WTC11 (cell line): ENCODE measurements at regions not wholly inside any gene's neighbourhood (a gene's known extent, or its start where the extent isn't known, plus 50 kb on each side); places are given as distances from the start of the nearest gene placed in this dataset.

Experiments
- ESRRA ChIP-seq: sonication (generic); formaldehyde crosslinking; IDR thresholded peaks from 2 replicates; pipeline ENCODE4 v1.8.1; 2022; ENCODE audit warnings: mild to moderate bottlenecking, missing genetic modification reagents, borderline replicate concordance
- ETV6 ChIP-seq: sonication (generic); formaldehyde crosslinking; IDR thresholded peaks from 2 replicates; pipeline ENCODE4 v1.8.1; 2022; ENCODE audit warnings: mild to moderate bottlenecking, missing genetic modification reagents
- IRF1 ChIP-seq: sonication (generic); formaldehyde crosslinking; IDR thresholded peaks from 2 replicates; pipeline ENCODE4 v1.8.0; 2023; ENCODE audit warnings: missing genetic modification reagents
- JUN ChIP-seq: sonication (generic); formaldehyde crosslinking; IDR thresholded peaks from 2 replicates; pipeline ENCODE4 v1.8.0; 2023; ENCODE audit warnings: mild to moderate bottlenecking, missing genetic modification reagents
- NR3C1 ChIP-seq: sonication (generic); formaldehyde crosslinking; conservative IDR thresholded peaks from 2 replicates; pipeline ENCODE4 v1.8.1; 2023; ENCODE audit warnings: low read depth, mild to moderate bottlenecking, missing genetic modification reagents
- RELA ChIP-seq: sonication (generic); formaldehyde crosslinking; IDR thresholded peaks from 2 replicates; pipeline ENCODE4 v1.8.1; 2022; ENCODE audit warnings: missing genetic modification reagents, mild to moderate bottlenecking, borderline replicate concordance
- SMAD4 ChIP-seq: sonication (generic); formaldehyde crosslinking; IDR thresholded peaks from 2 replicates; pipeline ENCODE4 v1.8.0; 2022; ENCODE audit warnings: mild to moderate bottlenecking, missing genetic modification reagents
- USF2 ChIP-seq: sonication (generic); formaldehyde crosslinking; IDR thresholded peaks from 2 replicates; pipeline ENCODE4 v1.8.1; 2023; ENCODE audit warnings: mild to moderate bottlenecking, missing genetic modification reagents, moderate library complexity
- ZNF263 ChIP-seq: sonication (generic); formaldehyde crosslinking; IDR thresholded peaks from 2 replicates; pipeline ENCODE4 v1.8.1; 2022; ENCODE audit warnings: low read depth, mild to moderate bottlenecking, moderate library complexity, missing genetic modification reagents
- TF ChIP-seq, protein P1 (sequence below): fragments of 200-600 bp; IDR thresholded peaks from 2 replicates; pipeline ENCODE4 v1.8.0; 2022; ENCODE audit warnings: antibody characterized with exemption
- TF ChIP-seq, protein P2 (sequence below): fragments of 250-450 bp; sonication (Bioruptor Pico); IDR thresholded peaks from 2 replicates; pipeline ENCODE4 v1.8.0; 2021; ENCODE audit warnings: mild to moderate bottlenecking

GRCh38 chr3:99515891-99516290 is 122.5 kb upstream of the COL8A1 start:
- TF ChIP-seq ZNF263 (CRISPR knock-in tag) (no peak), RELA (CRISPR knock-in tag) (no peak), NR3C1 (CRISPR knock-in tag) (no peak), USF2 (CRISPR knock-in tag) (no peak), JUN (CRISPR knock-in tag) (no peak), ETV6 (CRISPR knock-in tag) (no peak), SMAD4 (CRISPR knock-in tag) (no peak), IRF1 (CRISPR knock-in tag) (no peak), ESRRA (CRISPR knock-in tag) (no peak)
- TF ChIP-seq, protein P1, sequence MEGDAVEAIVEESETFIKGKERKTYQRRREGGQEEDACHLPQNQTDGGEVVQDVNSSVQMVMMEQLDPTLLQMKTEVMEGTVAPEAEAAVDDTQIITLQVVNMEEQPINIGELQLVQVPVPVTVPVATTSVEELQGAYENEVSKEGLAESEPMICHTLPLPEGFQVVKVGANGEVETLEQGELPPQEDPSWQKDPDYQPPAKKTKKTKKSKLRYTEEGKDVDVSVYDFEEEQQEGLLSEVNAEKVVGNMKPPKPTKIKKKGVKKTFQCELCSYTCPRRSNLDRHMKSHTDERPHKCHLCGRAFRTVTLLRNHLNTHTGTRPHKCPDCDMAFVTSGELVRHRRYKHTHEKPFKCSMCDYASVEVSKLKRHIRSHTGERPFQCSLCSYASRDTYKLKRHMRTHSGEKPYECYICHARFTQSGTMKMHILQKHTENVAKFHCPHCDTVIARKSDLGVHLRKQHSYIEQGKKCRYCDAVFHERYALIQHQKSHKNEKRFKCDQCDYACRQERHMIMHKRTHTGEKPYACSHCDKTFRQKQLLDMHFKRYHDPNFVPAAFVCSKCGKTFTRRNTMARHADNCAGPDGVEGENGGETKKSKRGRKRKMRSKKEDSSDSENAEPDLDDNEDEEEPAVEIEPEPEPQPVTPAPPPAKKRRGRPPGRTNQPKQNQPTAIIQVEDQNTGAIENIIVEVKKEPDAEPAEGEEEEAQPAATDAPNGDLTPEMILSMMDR, result no peak
- TF ChIP-seq, protein P2, sequence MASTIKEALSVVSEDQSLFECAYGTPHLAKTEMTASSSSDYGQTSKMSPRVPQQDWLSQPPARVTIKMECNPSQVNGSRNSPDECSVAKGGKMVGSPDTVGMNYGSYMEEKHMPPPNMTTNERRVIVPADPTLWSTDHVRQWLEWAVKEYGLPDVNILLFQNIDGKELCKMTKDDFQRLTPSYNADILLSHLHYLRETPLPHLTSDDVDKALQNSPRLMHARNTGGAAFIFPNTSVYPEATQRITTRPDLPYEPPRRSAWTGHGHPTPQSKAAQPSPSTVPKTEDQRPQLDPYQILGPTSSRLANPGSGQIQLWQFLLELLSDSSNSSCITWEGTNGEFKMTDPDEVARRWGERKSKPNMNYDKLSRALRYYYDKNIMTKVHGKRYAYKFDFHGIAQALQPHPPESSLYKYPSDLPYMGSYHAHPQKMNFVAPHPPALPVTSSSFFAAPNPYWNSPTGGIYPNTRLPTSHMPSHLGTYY (CRISPR knock-in tag), result no peak
